C4-2B (cell line): ENCODE measurements at regions not wholly inside any gene's neighbourhood (a gene's known extent, or its start where the extent isn't known, plus 50 kb on each side); places are given as distances from the start of the nearest gene placed in this dataset.

ENCODE experiments used
- ZFX ChIP-seq: fragments of 450-650 bp; IDR thresholded peaks from 2 replicates; pipeline ENCODE4 v1.6.1; 2017
- TF ChIP-seq, protein P1 (sequence below): fragments of 450-650 bp; conservative IDR thresholded peaks from 2 replicates; pipeline ENCODE4 v1.5.1; 2017; ENCODE audit warnings: mild to moderate bottlenecking

- TF ChIP-seq, protein P1, sequence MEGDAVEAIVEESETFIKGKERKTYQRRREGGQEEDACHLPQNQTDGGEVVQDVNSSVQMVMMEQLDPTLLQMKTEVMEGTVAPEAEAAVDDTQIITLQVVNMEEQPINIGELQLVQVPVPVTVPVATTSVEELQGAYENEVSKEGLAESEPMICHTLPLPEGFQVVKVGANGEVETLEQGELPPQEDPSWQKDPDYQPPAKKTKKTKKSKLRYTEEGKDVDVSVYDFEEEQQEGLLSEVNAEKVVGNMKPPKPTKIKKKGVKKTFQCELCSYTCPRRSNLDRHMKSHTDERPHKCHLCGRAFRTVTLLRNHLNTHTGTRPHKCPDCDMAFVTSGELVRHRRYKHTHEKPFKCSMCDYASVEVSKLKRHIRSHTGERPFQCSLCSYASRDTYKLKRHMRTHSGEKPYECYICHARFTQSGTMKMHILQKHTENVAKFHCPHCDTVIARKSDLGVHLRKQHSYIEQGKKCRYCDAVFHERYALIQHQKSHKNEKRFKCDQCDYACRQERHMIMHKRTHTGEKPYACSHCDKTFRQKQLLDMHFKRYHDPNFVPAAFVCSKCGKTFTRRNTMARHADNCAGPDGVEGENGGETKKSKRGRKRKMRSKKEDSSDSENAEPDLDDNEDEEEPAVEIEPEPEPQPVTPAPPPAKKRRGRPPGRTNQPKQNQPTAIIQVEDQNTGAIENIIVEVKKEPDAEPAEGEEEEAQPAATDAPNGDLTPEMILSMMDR: no peak
- TF ChIP-seq ZFX: no peak
Measured at GRCh38 chr2:71743995-71744675, 290.8 kb downstream of the DYSF start.
